ENCODE measurements at regions not wholly inside any gene's neighbourhood (a gene's known extent, or its start where the extent isn't known, plus 50 kb on each side); places are given as distances from the start of the nearest gene placed in this dataset.

DNA sequence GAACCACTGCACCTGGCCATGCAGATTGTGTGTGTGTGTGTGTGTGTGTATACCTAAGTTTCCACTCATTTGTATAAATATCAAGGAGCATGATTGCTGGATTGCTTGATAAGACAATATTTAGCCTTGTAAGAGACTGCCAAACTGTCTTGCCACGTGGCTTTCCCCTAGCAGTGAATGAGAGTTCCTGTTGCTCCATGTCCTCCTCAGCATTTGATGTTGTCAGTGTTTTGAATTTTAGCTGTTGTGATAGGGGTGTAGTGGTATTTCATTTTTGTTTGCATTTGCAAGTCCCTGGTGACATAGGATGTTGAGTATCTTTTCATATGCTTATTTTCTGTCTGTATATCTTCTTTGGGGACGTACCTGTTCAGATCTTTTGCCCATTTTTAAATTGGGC lies 99.0 kb upstream of the ZNF536 start:
- H3K27me3 ChIP-seq (ENCODE audit: insufficient read depth, low read length): peaks cover 49% of the 10 kb centered on the region
- H3K4me1 ChIP-seq (ENCODE audit: control insufficient read depth in 1 of 2, insufficient read depth in 2 of 2, low read length in 2 of 2): no peaks in the 10 kb centered on the region

DNA sequence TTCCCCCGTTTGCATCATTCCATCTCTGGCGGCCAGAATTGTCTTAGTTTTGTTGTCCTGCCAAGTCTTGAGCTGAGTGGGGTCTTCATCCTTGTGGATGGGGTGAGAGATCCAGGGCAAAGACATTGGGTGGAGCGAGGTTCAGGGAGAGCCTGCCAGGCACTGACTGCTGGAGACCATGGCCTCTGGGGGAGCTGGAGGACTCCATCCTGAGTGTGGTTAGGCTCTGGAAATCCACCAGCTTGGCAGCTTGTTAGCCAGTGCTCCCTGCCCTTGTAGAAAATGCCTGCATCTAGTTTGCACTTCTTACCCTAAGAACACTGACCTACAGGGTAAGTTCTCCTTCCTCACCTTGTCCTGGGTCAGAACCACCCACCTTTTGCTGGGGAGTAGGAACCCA lies 97.2 kb upstream of the ZNF536 start:
- ChIA-PET RAD21 (ENCODE audit: low non-redundant PET in 1 of 2, low total read pairs in 2 of 2, uncharacterized antibody in 2 of 2, unreplicated experiment in 2 of 2) (no interaction called here), CTCF (no interaction called here), POLR2A (no interaction called here)
- TF ChIP-seq POLR2A (IDR thresholded peaks at IDR 0.05; ENCODE audit: borderline replicate concordance, extremely low read depth, insufficient read depth, insufficient read length) (no peak), YY1 (IDR thresholded peaks at IDR 0.05; ENCODE audit: extremely low read depth, insufficient replicate concordance, low read depth, low read length) (no peak), POLR2AphosphoS5 (IDR thresholded peaks at IDR 0.05; ENCODE audit: low read depth, low read length) (no peak), SP1 (IDR thresholded peaks at IDR 0.05; ENCODE audit: low read depth) (no peak)
- no peaks in the 10 kb centered on the region for H3K9me3 ChIP-seq (ENCODE audit: control insufficient read depth in 1 of 2, insufficient read depth in 1 of 2, low read depth in 1 of 2, low read length in 2 of 2)
- intact Hi-C loops (cut with micrococcal nuclease): no loop called here
- no peak overlapping the region for H3K27ac ChIP-seq (ENCODE audit: low read depth, low read length)
- H3K27me3 ChIP-seq (ENCODE audit: insufficient read depth, low read length): peaks cover 37% of the 10 kb centered on the region
- no peaks in the 10 kb centered on the region for H3K79me2 ChIP-seq (ENCODE audit: insufficient read depth, low read length)
- H2AFZ ChIP-seq (ENCODE audit: low read depth, low read length, poor library complexity, severe bottlenecking): no peak overlapping the region
- no peak overlapping the region for H3K4me2 ChIP-seq (ENCODE audit: low read length)
- DNase-seq (ENCODE audit: low read depth, low spot score) (no peak), ATAC-seq (no peak)
- H3K4me3 ChIP-seq (replicated peaks in 1 of 2; ENCODE audit: low read depth in 1 of 2, low read length in 2 of 2): no peak overlapping the region
- no peaks in the 10 kb centered on the region for H3K4me1 ChIP-seq (ENCODE audit: control insufficient read depth in 1 of 2, insufficient read depth in 2 of 2, low read length in 2 of 2)
- no peaks in the 10 kb centered on the region for H3K9me2 ChIP-seq (ENCODE audit: insufficient read depth)
- no peaks in the 10 kb centered on the region for H4K20me1 ChIP-seq (ENCODE audit: insufficient read depth)
- no peaks in the 10 kb centered on the region for H3K36me3 ChIP-seq (ENCODE audit: control insufficient read depth in 1 of 2, insufficient read depth in 2 of 2, low read length in 2 of 2)
- no peak overlapping the region for H3K9ac ChIP-seq (ENCODE audit: low read length)
- no TSS peak for BruUV-seq (replicated peaks)

More for the DNA sequence above, 99.0 kb upstream of the ZNF536 start:
- no peak overlapping the region for H3K27ac ChIP-seq (ENCODE audit: low read depth, low read length)
- TF ChIP-seq YY1 (IDR thresholded peaks at IDR 0.05; ENCODE audit: extremely low read depth, insufficient replicate concordance, low read depth, low read length) (no peak), RAD21 (IDR thresholded peaks at IDR 0.05; ENCODE audit: low read depth) (no peak)
- TF ChIP-seq, protein P1, sequence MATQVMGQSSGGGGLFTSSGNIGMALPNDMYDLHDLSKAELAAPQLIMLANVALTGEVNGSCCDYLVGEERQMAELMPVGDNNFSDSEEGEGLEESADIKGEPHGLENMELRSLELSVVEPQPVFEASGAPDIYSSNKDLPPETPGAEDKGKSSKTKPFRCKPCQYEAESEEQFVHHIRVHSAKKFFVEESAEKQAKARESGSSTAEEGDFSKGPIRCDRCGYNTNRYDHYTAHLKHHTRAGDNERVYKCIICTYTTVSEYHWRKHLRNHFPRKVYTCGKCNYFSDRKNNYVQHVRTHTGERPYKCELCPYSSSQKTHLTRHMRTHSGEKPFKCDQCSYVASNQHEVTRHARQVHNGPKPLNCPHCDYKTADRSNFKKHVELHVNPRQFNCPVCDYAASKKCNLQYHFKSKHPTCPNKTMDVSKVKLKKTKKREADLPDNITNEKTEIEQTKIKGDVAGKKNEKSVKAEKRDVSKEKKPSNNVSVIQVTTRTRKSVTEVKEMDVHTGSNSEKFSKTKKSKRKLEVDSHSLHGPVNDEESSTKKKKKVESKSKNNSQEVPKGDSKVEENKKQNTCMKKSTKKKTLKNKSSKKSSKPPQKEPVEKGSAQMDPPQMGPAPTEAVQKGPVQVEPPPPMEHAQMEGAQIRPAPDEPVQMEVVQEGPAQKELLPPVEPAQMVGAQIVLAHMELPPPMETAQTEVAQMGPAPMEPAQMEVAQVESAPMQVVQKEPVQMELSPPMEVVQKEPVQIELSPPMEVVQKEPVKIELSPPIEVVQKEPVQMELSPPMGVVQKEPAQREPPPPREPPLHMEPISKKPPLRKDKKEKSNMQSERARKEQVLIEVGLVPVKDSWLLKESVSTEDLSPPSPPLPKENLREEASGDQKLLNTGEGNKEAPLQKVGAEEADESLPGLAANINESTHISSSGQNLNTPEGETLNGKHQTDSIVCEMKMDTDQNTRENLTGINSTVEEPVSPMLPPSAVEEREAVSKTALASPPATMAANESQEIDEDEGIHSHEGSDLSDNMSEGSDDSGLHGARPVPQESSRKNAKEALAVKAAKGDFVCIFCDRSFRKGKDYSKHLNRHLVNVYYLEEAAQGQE (IDR thresholded peaks at IDR 0.05; ENCODE audit: low read depth): no peak
- ChIA-PET RAD21 (ENCODE audit: low non-redundant PET in 1 of 2, low total read pairs in 2 of 2, uncharacterized antibody in 2 of 2, unreplicated experiment in 2 of 2) (no interaction called here), CTCF (no interaction called here), POLR2A (no interaction called here)
- no peak for ATAC-seq
- H4K20me1 ChIP-seq (ENCODE audit: insufficient read depth): no peaks in the 10 kb centered on the region
- H3K4me3 ChIP-seq (replicated peaks in 1 of 2; ENCODE audit: low read depth in 1 of 2, low read length in 2 of 2): no peak overlapping the region
- no peaks in the 10 kb centered on the region for H3K9me3 ChIP-seq (ENCODE audit: control insufficient read depth in 1 of 2, insufficient read depth in 1 of 2, low read depth in 1 of 2, low read length in 2 of 2)
- intact Hi-C loops (cut with micrococcal nuclease): no loop called here
- no peak overlapping the region for H2AFZ ChIP-seq (ENCODE audit: low read depth, low read length, poor library complexity, severe bottlenecking)
- H3K9me2 ChIP-seq (ENCODE audit: insufficient read depth): no peaks in the 10 kb centered on the region
- no peak overlapping the region for H3K4me2 ChIP-seq (ENCODE audit: low read length)
- no TSS peak for BruUV-seq (replicated peaks)
- H3K9ac ChIP-seq (ENCODE audit: low read length): no peak overlapping the region
- DNase-seq (ENCODE audit: low read depth, low spot score): no peak
- no peaks in the 10 kb centered on the region for H3K79me2 ChIP-seq (ENCODE audit: insufficient read depth, low read length)
- H3K36me3 ChIP-seq (ENCODE audit: control insufficient read depth in 1 of 2, insufficient read depth in 2 of 2, low read length in 2 of 2): no peaks in the 10 kb centered on the region
